Stomach (tissue), 4 donors: ENCODE measurements at regions not wholly inside any gene's neighbourhood (a gene's known extent, or its start where the extent isn't known, plus 50 kb on each side); places are given as distances from the start of the nearest gene placed in this dataset.

Source experiments
- POLR2A ChIP-seq, 4 donors: fragments of 450-650 bp; IDR thresholded peaks; one replicate each; pipeline ENCODE4 v1.6.1; 2016; ENCODE audit warnings: antibody characterized with exemption in 4 of 4, control low read depth in 2 of 4, mild to moderate bottlenecking in 1 of 4, moderate library complexity in 1 of 4
- TF ChIP-seq, protein P1 (sequence below), 7 experiments: fragments of 450-650 bp in 4 of 7; fragments of 200-600 bp in 3 of 7; sonication (generic) in 3 of 7; IDR thresholded peaks; one replicate each; pipeline ENCODE4 v1.5.1; 2016 to 2019; ENCODE audit warnings: antibody characterized with exemption in 7 of 7, control low read depth in 2 of 7, mild to moderate bottlenecking in 1 of 7

DNA sequence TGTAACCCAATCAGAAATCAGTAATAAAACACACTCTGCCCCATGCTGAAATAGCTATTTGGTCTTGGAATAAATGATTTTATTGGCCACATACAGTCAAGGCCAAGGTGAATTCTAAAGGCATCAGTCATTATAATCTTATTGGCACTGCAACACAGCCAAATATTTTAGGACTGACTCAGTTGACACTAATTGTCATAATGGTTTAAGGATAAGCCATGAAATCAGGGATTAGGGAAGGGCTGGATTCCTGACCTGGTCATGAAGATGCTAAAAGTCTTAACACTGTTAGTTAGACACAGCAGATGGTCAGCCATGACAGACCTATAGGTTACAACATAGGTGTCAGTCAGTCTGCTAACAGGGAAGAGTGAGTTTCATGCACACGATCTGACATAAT is 330.3 kb upstream of the NPSR1 start:
- TF ChIP-seq, protein P1, sequence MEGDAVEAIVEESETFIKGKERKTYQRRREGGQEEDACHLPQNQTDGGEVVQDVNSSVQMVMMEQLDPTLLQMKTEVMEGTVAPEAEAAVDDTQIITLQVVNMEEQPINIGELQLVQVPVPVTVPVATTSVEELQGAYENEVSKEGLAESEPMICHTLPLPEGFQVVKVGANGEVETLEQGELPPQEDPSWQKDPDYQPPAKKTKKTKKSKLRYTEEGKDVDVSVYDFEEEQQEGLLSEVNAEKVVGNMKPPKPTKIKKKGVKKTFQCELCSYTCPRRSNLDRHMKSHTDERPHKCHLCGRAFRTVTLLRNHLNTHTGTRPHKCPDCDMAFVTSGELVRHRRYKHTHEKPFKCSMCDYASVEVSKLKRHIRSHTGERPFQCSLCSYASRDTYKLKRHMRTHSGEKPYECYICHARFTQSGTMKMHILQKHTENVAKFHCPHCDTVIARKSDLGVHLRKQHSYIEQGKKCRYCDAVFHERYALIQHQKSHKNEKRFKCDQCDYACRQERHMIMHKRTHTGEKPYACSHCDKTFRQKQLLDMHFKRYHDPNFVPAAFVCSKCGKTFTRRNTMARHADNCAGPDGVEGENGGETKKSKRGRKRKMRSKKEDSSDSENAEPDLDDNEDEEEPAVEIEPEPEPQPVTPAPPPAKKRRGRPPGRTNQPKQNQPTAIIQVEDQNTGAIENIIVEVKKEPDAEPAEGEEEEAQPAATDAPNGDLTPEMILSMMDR (IDR thresholded peaks at IDR 0.05), result no peak
- no peak for TF ChIP-seq POLR2A (IDR thresholded peaks at IDR 0.05)
